VCaP (cell line): ENCODE measurements at regions not wholly inside any gene's neighbourhood (a gene's known extent, or its start where the extent isn't known, plus 50 kb on each side); places are given as distances from the start of the nearest gene placed in this dataset.

Experiments
- H3K27ac ChIP-seq: fragments of 450-650 bp; 2 replicates; pipeline ENCODE4 v1.5.1; 2017
- CTCF ChIP-seq: fragments of 450-650 bp; conservative IDR thresholded peaks from 2 replicates; pipeline ENCODE4 v1.5.1; 2017; ENCODE audit warnings: mild to moderate bottlenecking, moderate library complexity

DNA sequence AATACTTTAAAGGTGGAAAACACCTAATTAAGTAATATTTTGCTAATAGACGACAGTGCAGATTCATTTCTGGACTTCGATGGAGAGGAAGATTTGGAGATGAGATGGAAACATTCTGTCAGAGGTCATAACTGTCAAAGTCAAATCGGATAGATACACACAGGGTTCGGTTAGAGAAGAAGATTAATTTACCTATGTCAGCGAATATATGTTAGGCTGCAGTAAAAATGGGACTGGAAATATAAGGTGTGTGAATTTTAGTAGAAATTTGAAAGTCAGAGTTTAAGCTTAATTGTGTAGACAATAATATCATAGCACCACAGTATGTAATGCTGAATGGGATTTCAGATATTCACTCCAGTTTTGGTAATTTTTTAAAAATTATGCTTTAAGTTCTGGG lies 1020.3 kb upstream of the ACO1 start:
- no peak overlapping the region for H3K27ac ChIP-seq
- TF ChIP-seq CTCF, result no peak

DNA sequence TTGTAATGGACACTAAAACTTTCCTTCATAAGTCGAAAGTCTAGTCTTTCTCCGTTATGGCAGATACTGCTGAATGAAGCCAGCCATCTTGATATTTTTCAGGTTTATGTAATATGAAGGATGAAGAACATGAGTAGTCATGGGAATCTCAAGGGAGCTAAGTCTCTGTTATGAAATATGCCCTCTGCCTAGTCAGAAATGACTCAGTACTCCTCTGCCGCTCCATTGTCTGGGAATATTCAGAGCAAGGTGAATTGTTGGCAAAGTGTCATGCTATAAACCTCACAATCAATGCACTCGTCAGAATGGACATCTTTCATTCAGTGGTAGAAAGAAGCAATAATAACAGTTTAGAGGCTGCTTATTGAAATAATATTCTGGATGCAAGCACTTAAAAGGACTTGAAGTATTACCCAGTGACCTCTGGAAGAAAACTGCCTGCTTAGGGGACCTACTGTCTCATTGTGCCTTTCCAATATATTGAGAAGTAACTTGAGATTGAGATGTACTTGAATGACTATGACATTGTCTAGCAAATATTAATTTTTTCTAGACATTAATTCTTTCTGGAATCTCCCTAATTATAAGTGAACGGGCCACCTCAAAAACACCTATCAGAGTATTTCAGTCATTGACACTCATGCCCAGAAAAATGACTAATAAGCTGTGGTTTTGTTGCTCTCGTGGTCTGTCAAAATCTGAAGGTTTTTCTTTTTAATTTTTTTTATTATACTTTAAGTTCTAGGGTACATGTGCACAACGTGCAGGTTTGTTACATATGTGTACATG lies 1011.5 kb upstream of the ACO1 start:
- no peak for TF ChIP-seq CTCF
- H3K27ac ChIP-seq, result no peak overlapping the region

DNA sequence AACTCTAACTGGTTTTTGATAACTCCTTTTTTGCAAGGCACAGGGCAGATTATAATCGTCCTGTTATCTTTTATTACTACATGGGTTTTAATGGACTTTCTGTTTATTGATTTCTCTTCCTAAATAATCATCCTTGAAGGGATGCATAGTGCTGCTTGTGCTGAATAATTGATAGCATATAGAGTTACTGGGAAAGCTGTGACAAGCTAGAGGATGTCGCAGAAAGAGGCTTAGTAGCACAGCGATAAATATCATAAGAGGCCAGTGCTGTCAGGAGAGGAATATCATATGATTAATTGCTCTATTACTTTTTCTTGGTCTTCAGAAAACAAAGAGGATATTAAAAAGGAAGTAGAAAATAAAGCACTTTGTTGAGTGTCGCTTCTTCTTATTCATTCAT lies 1007.1 kb upstream of the ACO1 start:
- TF ChIP-seq CTCF, result no peak
- no peak overlapping the region for H3K27ac ChIP-seq

DNA sequence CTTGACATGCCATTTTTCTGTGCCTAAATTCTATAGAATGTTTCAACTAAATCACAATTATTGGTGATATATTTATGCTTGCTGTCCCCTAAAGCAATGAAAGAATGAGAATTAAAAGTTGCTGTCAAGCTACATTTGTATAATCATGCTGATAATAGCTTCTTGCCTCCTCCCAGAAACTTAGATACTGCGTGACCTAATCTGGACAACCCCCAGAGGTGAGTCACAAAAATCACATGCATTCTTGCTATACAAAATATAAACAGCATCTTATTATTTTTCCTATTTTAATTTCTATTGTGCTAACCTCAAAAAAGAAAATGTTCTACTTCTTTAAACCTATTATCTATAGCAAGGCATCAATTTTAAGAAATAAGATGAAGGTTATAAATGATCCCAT lies 995.8 kb upstream of the ACO1 start:
- no peak for TF ChIP-seq CTCF
- no peak overlapping the region for H3K27ac ChIP-seq

DNA sequence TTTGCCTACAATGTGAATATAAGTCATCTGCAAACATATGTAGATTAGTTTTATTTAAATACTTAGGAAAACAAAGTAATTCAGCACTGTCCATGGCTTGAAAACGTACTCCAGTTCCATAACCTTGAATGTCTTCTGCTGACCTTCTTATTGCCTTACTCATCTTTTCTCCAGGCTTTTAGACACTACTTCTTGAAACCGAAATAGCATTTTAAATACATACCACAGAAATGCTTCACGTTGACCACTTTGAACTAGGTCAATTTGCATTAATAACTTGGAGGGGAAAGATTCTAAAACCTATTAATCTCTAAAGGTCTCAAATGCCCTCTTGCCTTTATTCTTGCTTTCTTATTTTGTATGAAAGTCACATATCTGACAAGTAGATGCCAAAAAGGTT lies 995.4 kb upstream of the ACO1 start:
- TF ChIP-seq CTCF, result no peak
- no peak overlapping the region for H3K27ac ChIP-seq

- no peak for TF ChIP-seq CTCF
- no peak overlapping the region for H3K27ac ChIP-seq
Observed at GRCh38 chr9:31390403-31391025, 993.9 kb upstream of the ACO1 start.

GRCh38 chr9:31393240-31393639 lies 991.2 kb upstream of the ACO1 start:
- H3K27ac ChIP-seq, result no peak overlapping the region
- TF ChIP-seq CTCF, result no peak
